GM23248 (cell line): ENCODE measurements at regions not wholly inside any gene's neighbourhood (a gene's known extent, or its start where the extent isn't known, plus 50 kb on each side); places are given as distances from the start of the nearest gene placed in this dataset.

Source experiments
- DNase-seq: peaks from one replicate; pipeline ENCODE4 v3.0.0-alpha.2; 2015
- H2AFZ ChIP-seq: fragments of 200-600 bp; sonication (generic); 2 replicates; pipeline ENCODE4 v1.6.1; 2016; ENCODE audit warnings: antibody characterized with exemption
- H3F3A ChIP-seq: fragments of 200-600 bp; sonication (generic); 2 replicates; pipeline ENCODE4 v1.6.1; 2016; ENCODE audit warnings: mild to moderate bottlenecking, antibody characterized with exemption, mixed run types; ENCODE audit not compliant: insufficient read depth
- H3K27ac ChIP-seq: fragments of 200-600 bp; sonication (generic); 2 replicates; pipeline ENCODE4 v1.5.1; 2016; ENCODE audit warnings: mild to moderate bottlenecking
- H3K27me3 ChIP-seq: fragments of 200-600 bp; sonication (generic); replicated peaks from 2 replicates; pipeline ENCODE4 v1.6.1; 2016; ENCODE audit warnings: mild to moderate bottlenecking; ENCODE audit not compliant: insufficient read depth
- H3K36me3 ChIP-seq: fragments of 200-600 bp; sonication (generic); 2 replicates; pipeline ENCODE4 v1.6.1; 2016; ENCODE audit warnings: low read depth, mild to moderate bottlenecking
- H3K4me1 ChIP-seq: fragments of 200-600 bp; sonication (generic); 2 replicates; pipeline ENCODE4 v1.6.1; 2016; ENCODE audit warnings: mild to moderate bottlenecking; ENCODE audit not compliant: insufficient read depth
- H3K4me2 ChIP-seq: fragments of 200-600 bp; sonication (generic); one replicate; pipeline ENCODE4 v1.6.1; 2016; ENCODE audit warnings: mild to moderate bottlenecking; ENCODE audit not compliant: unreplicated experiment
- H3K4me3 ChIP-seq: fragments of 200-600 bp; sonication (generic); 2 replicates; pipeline ENCODE4 v1.5.1; 2016; ENCODE audit warnings: mild to moderate bottlenecking
- H3K79me2 ChIP-seq: fragments of 200-600 bp; sonication (generic); 2 replicates; pipeline ENCODE4 v1.6.1; 2016; ENCODE audit warnings: mild to moderate bottlenecking; ENCODE audit not compliant: insufficient read depth
- H3K9ac ChIP-seq: fragments of 200-600 bp; sonication (generic); 2 replicates; pipeline ENCODE4 v1.6.1; 2016; ENCODE audit warnings: mild to moderate bottlenecking
- H3K9me2 ChIP-seq: fragments of 200-600 bp; sonication (generic); 2 replicates; pipeline ENCODE4 v1.6.1; 2016; ENCODE audit warnings: mixed run types, mild to moderate bottlenecking, moderate library complexity; ENCODE audit not compliant: insufficient read depth
- H3K9me3 ChIP-seq: fragments of 200-600 bp; sonication (generic); one replicate; pipeline ENCODE4 v1.6.1; 2017; ENCODE audit warnings: low read depth
- H4K20me1 ChIP-seq: fragments of 200-600 bp; sonication (generic); 2 replicates; pipeline ENCODE4 v1.6.0; 2016; ENCODE audit not compliant: insufficient read depth
- EZH2 ChIP-seq: fragments of 200-600 bp; sonication (generic); IDR thresholded peaks from 2 replicates; pipeline ENCODE4 v1.6.1; 2018; ENCODE audit warnings: antibody characterized with exemption, mild to moderate bottlenecking; ENCODE audit not compliant: insufficient read depth, poor library complexity, severe bottlenecking
- EZH2phosphoT487 ChIP-seq: fragments of 200-600 bp; sonication (generic); IDR thresholded peaks from 2 replicates; pipeline ENCODE4 v1.6.1; 2018; ENCODE audit warnings: antibody characterized with exemption, moderate library complexity, mild to moderate bottlenecking, low read depth; ENCODE audit not compliant: insufficient read depth
- WGBS, 2 experiments: methylation state at CpG; one replicate each; pipeline ENCODE4 v1.1.6; 2015 to 2017; ENCODE audit warnings: low lambda C conversion rate in 2 of 2, low coverage in 1 of 2; ENCODE audit errors: missing lambda C conversion rate in 2 of 2; 5-methylcytosine and 5-hydroxymethylcytosine counted together
- in situ Hi-C: fragments of 300-500 bp; cut with MboI; formaldehyde crosslinking; loops from 2 replicates; pipeline ENCODE4 v1.15.0; 2020

- H3K27me3 ChIP-seq = no peaks in the 10 kb centered on the region
- 98% methylated on average over 7 of the region's 7 CpGs for WGBS, 2 experiments
- H3K27ac ChIP-seq = no peak overlapping the region
- H3K4me3 ChIP-seq = no peak overlapping the region
- H3K36me3 ChIP-seq = no peaks in the 10 kb centered on the region
- no peak overlapping the region for H2AFZ ChIP-seq
- H3K79me2 ChIP-seq = peaks cover 32% of the 10 kb centered on the region
- TF ChIP-seq EZH2 (no peak), EZH2phosphoT487 (no peak)
- no peak overlapping the region for H3K9ac ChIP-seq
- H3K9me3 ChIP-seq = no peaks in the 10 kb centered on the region
- H3K9me2 ChIP-seq = peaks cover 3% of the 10 kb centered on the region; the same call in 1 of the 2 replicates
- no peak overlapping the region for H3K4me2 ChIP-seq
- H3F3A ChIP-seq = peaks cover 46% of the 10 kb centered on the region
- in situ Hi-C loops = no loop called here
- no peak for DNase-seq
- H4K20me1 ChIP-seq = no peaks in the 10 kb centered on the region
- peaks cover 58% of the 10 kb centered on the region for H3K4me1 ChIP-seq
Measured at GRCh38 chr12:76263696-76264095, 84.5 kb downstream of the BBS10 start.

- Histone ChIP-seq H3K9ac (peak overlapping the region; percentile 46; the same call in 1 of the 2 replicates), H3K27me3 (no peaks in the 10 kb centered on the region), H3K27ac (peak overlapping the region; percentile 77), H4K20me1 (no peaks in the 10 kb centered on the region), H3K36me3 (no peaks in the 10 kb centered on the region), H3K4me3 (peak overlapping the region; percentile 64), H3K9me3 (no peaks in the 10 kb centered on the region), H3F3A (peaks cover 30% of the 10 kb centered on the region), H3K9me2 (no peaks in the 10 kb centered on the region), H2AFZ (peak overlapping the region; percentile 4; the same call in 1 of the 2 replicates), H3K4me1 (peaks cover 36% of the 10 kb centered on the region), H3K79me2 (peaks cover 32% of the 10 kb centered on the region), H3K4me2 (peak overlapping the region; percentile 83)
- TF ChIP-seq EZH2 (no peak), EZH2phosphoT487 (no peak)
- in situ Hi-C loops = no loop called here
- WGBS, 2 experiments = 6 to 10% methylated on average over 1 of the region's 1 CpG
- peak; percentile 51 for DNase-seq
Measured at GRCh38 chr12:76260390-76260748, 87.8 kb downstream of the BBS10 start.

- 1 to 3% methylated on average over 4 of the region's 4 CpGs for WGBS, 2 experiments
- peak overlapping the region; percentile 64 for H3K4me3 ChIP-seq
- H3K4me1 ChIP-seq = peaks cover 36% of the 10 kb centered on the region
- H3K27ac ChIP-seq = peak overlapping the region; percentile 77
- in situ Hi-C loops = no loop called here
- H3K9me3 ChIP-seq = no peaks in the 10 kb centered on the region
- H3K9ac ChIP-seq = peak overlapping the region; percentile 49
- H3F3A ChIP-seq = peaks cover 30% of the 10 kb centered on the region
- H3K36me3 ChIP-seq = no peaks in the 10 kb centered on the region
- peak overlapping the region; percentile 83 for H3K4me2 ChIP-seq
- DNase-seq = peak; percentile 91
- H3K79me2 ChIP-seq = peaks cover 28% of the 10 kb centered on the region
- peak overlapping the region; percentile 23; the same call in 1 of the 2 replicates for H2AFZ ChIP-seq
- TF ChIP-seq EZH2phosphoT487 (no peak), EZH2 (no peak)
- H4K20me1 ChIP-seq = no peaks in the 10 kb centered on the region
- no peaks in the 10 kb centered on the region for H3K27me3 ChIP-seq
- H3K9me2 ChIP-seq = no peaks in the 10 kb centered on the region
Measured at GRCh38 chr12:76259660-76260389, 88.4 kb downstream of the BBS10 start.

GRCh38 chr12:76259106-76259505, 89.1 kb downstream of the BBS10 start:
- Histone ChIP-seq H3F3A (peaks cover 30% of the 10 kb centered on the region), H3K9me2 (no peaks in the 10 kb centered on the region), H3K4me1 (peaks cover 31% of the 10 kb centered on the region), H3K27ac (peak overlapping the region; percentile 77), H3K9ac (peak overlapping the region; percentile 49), H3K9me3 (no peaks in the 10 kb centered on the region), H3K79me2 (peaks cover 23% of the 10 kb centered on the region), H3K4me2 (peak overlapping the region; percentile 83), H4K20me1 (no peaks in the 10 kb centered on the region), H3K4me3 (peak overlapping the region; percentile 64), H3K36me3 (no peaks in the 10 kb centered on the region), H2AFZ (peak overlapping the region; percentile 23), H3K27me3 (no peaks in the 10 kb centered on the region)
- 0 to 4% methylated on average over 1 of the region's 1 CpG for WGBS, 2 experiments
- TF ChIP-seq EZH2phosphoT487 = no peak
- TF ChIP-seq EZH2 = no peak
- DNase-seq = peak; percentile 64
- in situ Hi-C loops = no loop called here

- Histone ChIP-seq H2AFZ (no peak overlapping the region), H3K4me1 (peaks cover 31% of the 10 kb centered on the region), H3K9me3 (no peaks in the 10 kb centered on the region), H3K4me2 (no peak overlapping the region), H3F3A (peaks cover 30% of the 10 kb centered on the region), H3K27ac (no peak overlapping the region), H3K4me3 (no peak overlapping the region), H3K79me2 (peaks cover 12% of the 10 kb centered on the region), H3K27me3 (no peaks in the 10 kb centered on the region), H3K36me3 (no peaks in the 10 kb centered on the region), H4K20me1 (no peaks in the 10 kb centered on the region), H3K9ac (no peak overlapping the region), H3K9me2 (no peaks in the 10 kb centered on the region)
- WGBS, 2 experiments = 71 to 77% methylated on average over 1 of the region's 1 CpG
- DNase-seq = no peak
- no peak for TF ChIP-seq EZH2
- TF ChIP-seq EZH2phosphoT487 = no peak
- in situ Hi-C loops = no loop called here
Measured at GRCh38 chr12:76256904-76257303, 91.3 kb downstream of the BBS10 start.
